HEK293 (cell line): ENCODE measurements at regions not wholly inside any gene's neighbourhood (a gene's known extent, or its start where the extent isn't known, plus 50 kb on each side); places are given as distances from the start of the nearest gene placed in this dataset.
"Not testable (repeated sequence)": the region's sequence is repeated elsewhere in the genome, so short reads cannot be mapped to it uniquely, and the experiment has no call there.

ENCODE experiments used
- CTCF ChIA-PET: fragments of 350-600 bp; formaldehyde crosslinking; extraction: SDS; loops from one replicate; lab custom pipeline; 2021; ENCODE audit warnings: antibody characterized with exemption; lab: Yijun Ruan, JAX
- POLR2A ChIA-PET: fragments of 300-600 bp; formaldehyde crosslinking; extraction: SDS; loops from one replicate; lab custom pipeline; 2020; ENCODE audit warnings: antibody characterized with exemption, inconsistent platforms; lab: Yijun Ruan, JAX
- H3K27ac ChIP-seq: fragments of 200-500 bp; sonication (Bioruptor generic); 2 replicates; pipeline ENCODE4 v1.5.1; 2014; ENCODE audit warnings: low read depth, low read length, control low read depth, inconsistent platforms; ENCODE audit errors: extremely low read depth
- H3K36me3 ChIP-seq, 2 experiments: fragments of 200-500 bp in 1 of 2; sonication (Bioruptor generic) in 1 of 2; 1 replicate in 1 of 2; 2 replicates in 1 of 2; pipeline ENCODE4 v1.5.1; 2014 to 2017; ENCODE audit warnings: inconsistent platforms in 2 of 2, low read length in 2 of 2; ENCODE audit not compliant: control insufficient read depth in 2 of 2, insufficient read depth in 1 of 2
- H3K4me1 ChIP-seq: fragments of 200-500 bp; sonication (Bioruptor generic); 2 replicates; pipeline ENCODE4 v1.5.1; 2014; ENCODE audit warnings: mild to moderate bottlenecking, low read length, inconsistent platforms; ENCODE audit not compliant: control insufficient read depth, insufficient read depth
- H3K4me3 ChIP-seq: 2 replicates; pipeline ENCODE4 v1.5.1; 2011; ENCODE audit warnings: low read depth, mild to moderate bottlenecking, control low read depth, low read length, moderate library complexity
- H3K9me3 ChIP-seq: fragments of 200-500 bp; sonication (Bioruptor generic); 2 replicates; pipeline ENCODE4 v1.5.1; 2014; ENCODE audit warnings: low read depth, low read length, inconsistent platforms; ENCODE audit not compliant: control insufficient read depth, insufficient read depth
- OSR2 ChIP-seq: fragments of 450-650 bp; formaldehyde crosslinking; IDR thresholded peaks from 2 replicates; pipeline ENCODE4 v1.5.1; 2016; ENCODE audit warnings: missing biosample characterization, missing genetic modification characterization
- OVOL3 ChIP-seq: fragments of 450-650 bp; formaldehyde crosslinking; IDR thresholded peaks from 2 replicates; pipeline ENCODE4 v1.5.1; 2016; ENCODE audit warnings: missing biosample characterization, missing genetic modification characterization
- SP3 ChIP-seq: fragments of 450-650 bp; formaldehyde crosslinking; IDR thresholded peaks from 2 replicates; pipeline ENCODE4 v1.5.1; 2016; ENCODE audit warnings: missing biosample characterization, missing genetic modification characterization
- ZBTB44 ChIP-seq: fragments of 450-650 bp; IDR thresholded peaks from 2 replicates; pipeline ENCODE4 v1.5.1; 2018; ENCODE audit warnings: missing biosample characterization, mild to moderate bottlenecking, missing genetic modification characterization
- ZFP41 ChIP-seq: fragments of 450-650 bp; formaldehyde crosslinking; IDR thresholded peaks from 2 replicates; pipeline ENCODE4 v1.5.1; 2016; ENCODE audit warnings: missing biosample characterization, missing genetic modification characterization, borderline replicate concordance
- ZNF23 ChIP-seq: fragments of 450-650 bp; formaldehyde crosslinking; IDR thresholded peaks from 2 replicates; pipeline ENCODE4 v1.5.1; 2016; ENCODE audit warnings: missing biosample characterization, missing genetic modification characterization, borderline replicate concordance
- ZNF350 ChIP-seq: fragments of 450-650 bp; formaldehyde crosslinking; IDR thresholded peaks from 2 replicates; pipeline ENCODE4 v1.5.0; 2017; ENCODE audit warnings: missing biosample characterization, mild to moderate bottlenecking, missing genetic modification characterization
- ZNF433 ChIP-seq: fragments of 450-650 bp; formaldehyde crosslinking; IDR thresholded peaks from 2 replicates; pipeline ENCODE4 v1.5.1; 2016; ENCODE audit warnings: missing biosample characterization, missing genetic modification characterization, low read depth
- ZNF639 ChIP-seq: fragments of 450-650 bp; formaldehyde crosslinking; IDR thresholded peaks from 2 replicates; pipeline ENCODE4 v1.5.1; 2016; ENCODE audit warnings: missing biosample characterization, missing genetic modification characterization
- ZNF654 ChIP-seq: fragments of 450-650 bp; formaldehyde crosslinking; IDR thresholded peaks from 2 replicates; pipeline ENCODE4 v1.5.1; 2016; ENCODE audit warnings: low read depth, missing biosample characterization, missing genetic modification characterization
- ZNF830 ChIP-seq: fragments of 450-650 bp; IDR thresholded peaks from 2 replicates; pipeline ENCODE4 v1.5.0; 2018; ENCODE audit warnings: missing biosample characterization, missing genetic modification characterization, low read depth, mild to moderate bottlenecking, moderate library complexity
- ZSCAN23 ChIP-seq: fragments of 450-650 bp; formaldehyde crosslinking; IDR thresholded peaks from 2 replicates; pipeline ENCODE4 v1.5.1; 2016; ENCODE audit warnings: missing biosample characterization, missing genetic modification characterization
- TF ChIP-seq, protein P1 (sequence below): fragments of 450-650 bp; formaldehyde crosslinking; IDR thresholded peaks from 2 replicates; pipeline ENCODE4 v1.5.1; 2016; ENCODE audit warnings: missing biosample characterization, missing genetic modification characterization
- TF ChIP-seq, protein P2 (sequence below): fragments of 450-650 bp; formaldehyde crosslinking; IDR thresholded peaks from 2 replicates; pipeline ENCODE4 v1.5.1; 2016; ENCODE audit warnings: missing biosample characterization, missing genetic modification characterization

GRCh38 chr7:119256446-119257131 lies 1016.4 kb upstream of the KCND2 start:
- Histone ChIP-seq H3K9me3 (no peaks in the 10 kb centered on the region), H3K36me3 (no peaks in the 10 kb centered on the region), H3K4me3 (no peak overlapping the region)
- TF ChIP-seq ZFP41 = no peak
- no peak for TF ChIP-seq ZNF639 (tag by site-specific recombination)
- no peak for TF ChIP-seq ZNF433 (tag by site-specific recombination)
- no peak for TF ChIP-seq OVOL3
- TF ChIP-seq ZSCAN23 = no peak
- TF ChIP-seq ZNF23 (tag by site-specific recombination) = no peak
- TF ChIP-seq ZNF830 = no peak
- no peak for TF ChIP-seq ZBTB44 (tag by site-specific recombination)
- TF ChIP-seq SP3 (tag by site-specific recombination) = no peak
- TF ChIP-seq ZNF350 (tag by site-specific recombination) = no peak
- TF ChIP-seq, protein P1, sequence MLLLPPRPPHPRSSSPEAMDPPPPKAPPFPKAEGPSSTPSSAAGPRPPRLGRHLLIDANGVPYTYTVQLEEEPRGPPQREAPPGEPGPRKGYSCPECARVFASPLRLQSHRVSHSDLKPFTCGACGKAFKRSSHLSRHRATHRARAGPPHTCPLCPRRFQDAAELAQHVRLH (tag by site-specific recombination) = no peak
- no peak for TF ChIP-seq ZNF654 (tag by site-specific recombination)
- TF ChIP-seq, all 188 proteins: peak for 0
- ChIA-PET CTCF (no interaction called here), POLR2A (no interaction called here)
- H3K4me1 ChIP-seq = no peaks in the 10 kb centered on the region
- no peak overlapping the region for H3K27ac ChIP-seq

DNA sequence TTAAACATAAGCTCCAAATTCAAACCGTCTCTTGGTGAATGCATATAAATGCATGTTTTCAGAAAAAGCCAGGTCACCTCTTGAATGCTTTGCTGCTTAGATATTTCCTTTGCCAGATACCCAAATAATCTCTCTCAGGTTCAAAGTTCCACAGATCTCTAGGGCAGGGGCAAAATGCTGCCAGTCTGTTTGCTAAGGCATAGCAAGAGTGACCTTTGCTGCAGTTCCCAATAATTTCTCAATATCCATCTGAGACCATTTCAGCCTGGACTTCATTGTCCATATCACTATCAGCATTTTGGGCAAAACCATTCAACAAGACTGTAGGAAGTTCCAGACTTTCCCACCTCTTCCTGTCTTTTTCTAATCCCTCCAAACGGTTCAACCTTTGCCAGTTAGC lies 1006.2 kb upstream of the KCND2 start:
- H3K9me3 ChIP-seq, H3K4me3 ChIP-seq, POLR2A ChIA-PET, H3K36me3 ChIP-seq, H3K4me1 ChIP-seq, CTCF ChIA-PET, H3K27ac ChIP-seq: not testable (repeated sequence)

GRCh38 chr7:119270045-119270464 lies 1002.9 kb upstream of the KCND2 start:
- TF ChIP-seq, protein P2, sequence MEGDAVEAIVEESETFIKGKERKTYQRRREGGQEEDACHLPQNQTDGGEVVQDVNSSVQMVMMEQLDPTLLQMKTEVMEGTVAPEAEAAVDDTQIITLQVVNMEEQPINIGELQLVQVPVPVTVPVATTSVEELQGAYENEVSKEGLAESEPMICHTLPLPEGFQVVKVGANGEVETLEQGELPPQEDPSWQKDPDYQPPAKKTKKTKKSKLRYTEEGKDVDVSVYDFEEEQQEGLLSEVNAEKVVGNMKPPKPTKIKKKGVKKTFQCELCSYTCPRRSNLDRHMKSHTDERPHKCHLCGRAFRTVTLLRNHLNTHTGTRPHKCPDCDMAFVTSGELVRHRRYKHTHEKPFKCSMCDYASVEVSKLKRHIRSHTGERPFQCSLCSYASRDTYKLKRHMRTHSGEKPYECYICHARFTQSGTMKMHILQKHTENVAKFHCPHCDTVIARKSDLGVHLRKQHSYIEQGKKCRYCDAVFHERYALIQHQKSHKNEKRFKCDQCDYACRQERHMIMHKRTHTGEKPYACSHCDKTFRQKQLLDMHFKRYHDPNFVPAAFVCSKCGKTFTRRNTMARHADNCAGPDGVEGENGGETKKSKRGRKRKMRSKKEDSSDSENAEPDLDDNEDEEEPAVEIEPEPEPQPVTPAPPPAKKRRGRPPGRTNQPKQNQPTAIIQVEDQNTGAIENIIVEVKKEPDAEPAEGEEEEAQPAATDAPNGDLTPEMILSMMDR = peak; percentile 76
- TF ChIP-seq ZNF654 (tag by site-specific recombination) (peak; percentile 58), OSR2 (no peak)
- Histone ChIP-seq H3K4me1 (no peaks in the 10 kb centered on the region), H3K4me3 (no peak overlapping the region), H3K27ac (no peak overlapping the region), H3K36me3 (no peaks in the 10 kb centered on the region), H3K9me3 (no peaks in the 10 kb centered on the region)
- POLR2A ChIA-PET = no interaction called here
- CTCF ChIA-PET = interaction anchor here (0.7 to 1.0 kb wide), 2 partner anchors 1455 to 1456 kb away, joined by 3 to 7 read pairs; no protein-coding TSS in a partner anchor
